ENCODE measurements at regions not wholly inside any gene's neighbourhood (a gene's known extent, or its start where the extent isn't known, plus 50 kb on each side); places are given as distances from the start of the nearest gene placed in this dataset.

DNA sequence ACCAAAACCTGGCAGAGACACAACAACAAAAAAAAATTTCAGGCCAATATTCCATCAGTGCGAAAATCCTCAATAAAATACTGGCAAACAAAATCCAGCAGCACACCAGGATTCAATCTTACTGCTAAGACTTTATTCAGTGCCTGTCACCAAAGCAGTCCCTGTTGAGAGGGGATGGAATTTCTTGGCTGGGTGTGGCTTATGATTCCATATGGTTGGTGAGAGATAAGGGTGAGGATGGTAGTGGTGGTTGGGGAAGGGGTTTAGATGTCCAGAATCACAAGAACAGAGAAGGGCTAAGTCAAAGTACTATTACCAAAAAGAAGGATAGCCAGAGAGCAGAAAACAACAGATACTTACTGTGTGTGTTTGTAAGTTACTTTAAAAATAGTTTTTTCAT, 152.8 kb upstream of the SLC35B3 start:
- TF ChIP-seq, protein P1, sequence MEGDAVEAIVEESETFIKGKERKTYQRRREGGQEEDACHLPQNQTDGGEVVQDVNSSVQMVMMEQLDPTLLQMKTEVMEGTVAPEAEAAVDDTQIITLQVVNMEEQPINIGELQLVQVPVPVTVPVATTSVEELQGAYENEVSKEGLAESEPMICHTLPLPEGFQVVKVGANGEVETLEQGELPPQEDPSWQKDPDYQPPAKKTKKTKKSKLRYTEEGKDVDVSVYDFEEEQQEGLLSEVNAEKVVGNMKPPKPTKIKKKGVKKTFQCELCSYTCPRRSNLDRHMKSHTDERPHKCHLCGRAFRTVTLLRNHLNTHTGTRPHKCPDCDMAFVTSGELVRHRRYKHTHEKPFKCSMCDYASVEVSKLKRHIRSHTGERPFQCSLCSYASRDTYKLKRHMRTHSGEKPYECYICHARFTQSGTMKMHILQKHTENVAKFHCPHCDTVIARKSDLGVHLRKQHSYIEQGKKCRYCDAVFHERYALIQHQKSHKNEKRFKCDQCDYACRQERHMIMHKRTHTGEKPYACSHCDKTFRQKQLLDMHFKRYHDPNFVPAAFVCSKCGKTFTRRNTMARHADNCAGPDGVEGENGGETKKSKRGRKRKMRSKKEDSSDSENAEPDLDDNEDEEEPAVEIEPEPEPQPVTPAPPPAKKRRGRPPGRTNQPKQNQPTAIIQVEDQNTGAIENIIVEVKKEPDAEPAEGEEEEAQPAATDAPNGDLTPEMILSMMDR (IDR thresholded peaks at IDR 0.05; ENCODE audit: borderline replicate concordance, insufficient read depth, low read depth, low read length) = no peak
- no peak overlapping the region for H3K4me3 ChIP-seq (ENCODE audit: low read depth, low read length)

DNA sequence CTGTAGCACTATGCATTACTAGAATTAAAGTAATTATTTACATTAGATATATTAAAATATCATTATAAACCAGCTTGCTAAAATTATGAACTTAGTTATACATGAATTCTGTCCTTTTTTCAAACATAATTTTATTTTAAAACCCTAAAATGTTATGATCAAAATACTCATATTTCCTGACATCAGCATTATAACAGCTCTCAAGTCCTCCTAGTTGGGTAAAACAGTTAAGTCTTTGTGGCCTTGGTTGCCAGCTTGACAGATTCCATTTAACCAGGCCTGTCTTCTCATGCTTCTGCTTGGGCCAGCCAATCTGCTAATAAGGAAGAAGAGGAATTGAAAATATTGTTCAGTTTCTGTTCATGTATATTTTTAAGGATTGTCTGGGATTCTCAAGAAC, 147.9 kb upstream of the SLC35B3 start:
- no peak overlapping the region for H3K4me3 ChIP-seq (ENCODE audit: low read depth, low read length)
- TF ChIP-seq, protein P1 (IDR thresholded peaks at IDR 0.05; ENCODE audit: borderline replicate concordance, insufficient read depth, low read depth, low read length) = no peak

DNA sequence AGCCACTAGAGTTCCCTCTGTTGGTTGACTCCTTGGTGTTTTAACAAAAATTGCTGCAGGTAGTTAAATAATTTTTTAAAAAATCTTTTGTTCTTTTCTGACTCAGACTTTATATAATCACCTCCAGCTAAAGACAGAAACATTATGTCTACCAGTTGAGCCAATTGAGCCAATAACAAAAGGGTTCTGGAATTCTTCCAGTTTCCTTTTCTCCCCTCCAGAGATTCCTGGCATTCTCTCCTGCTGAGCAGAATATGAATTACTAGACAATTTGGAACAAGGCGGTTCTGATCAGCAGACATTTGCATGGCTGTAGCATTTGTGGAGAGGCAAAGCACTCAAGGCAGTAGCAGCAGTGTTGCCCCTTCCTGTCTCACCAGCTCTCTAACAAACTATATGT, 144.0 kb upstream of the SLC35B3 start:
- TF ChIP-seq, protein P1 (IDR thresholded peaks at IDR 0.05; ENCODE audit: borderline replicate concordance, insufficient read depth, low read depth, low read length) = no peak
- no peak overlapping the region for H3K4me3 ChIP-seq (ENCODE audit: low read depth, low read length)

DNA sequence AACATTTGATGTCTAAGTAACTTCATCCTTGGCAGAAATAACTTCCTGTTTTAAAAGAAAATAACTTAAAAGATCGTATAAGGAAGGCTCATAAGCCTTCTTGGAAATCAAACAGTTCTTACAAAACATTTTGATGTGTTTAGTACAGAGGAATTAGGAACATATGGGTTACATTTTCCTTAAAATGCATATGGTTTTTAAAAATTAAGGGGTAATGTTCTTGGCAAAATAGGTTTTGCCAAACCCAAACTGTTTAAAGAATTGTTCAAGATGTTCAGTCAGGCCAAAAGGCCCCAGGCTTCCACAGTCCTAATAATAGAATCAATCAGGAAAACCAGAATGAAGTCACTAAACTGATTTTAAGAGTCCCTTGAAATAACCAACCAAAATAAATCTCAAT, 142.7 kb upstream of the SLC35B3 start:
- TF ChIP-seq, protein P1 (IDR thresholded peaks at IDR 0.05; ENCODE audit: borderline replicate concordance, insufficient read depth, low read depth, low read length) = no peak
- no peak overlapping the region for H3K4me3 ChIP-seq (ENCODE audit: low read depth, low read length)

DNA sequence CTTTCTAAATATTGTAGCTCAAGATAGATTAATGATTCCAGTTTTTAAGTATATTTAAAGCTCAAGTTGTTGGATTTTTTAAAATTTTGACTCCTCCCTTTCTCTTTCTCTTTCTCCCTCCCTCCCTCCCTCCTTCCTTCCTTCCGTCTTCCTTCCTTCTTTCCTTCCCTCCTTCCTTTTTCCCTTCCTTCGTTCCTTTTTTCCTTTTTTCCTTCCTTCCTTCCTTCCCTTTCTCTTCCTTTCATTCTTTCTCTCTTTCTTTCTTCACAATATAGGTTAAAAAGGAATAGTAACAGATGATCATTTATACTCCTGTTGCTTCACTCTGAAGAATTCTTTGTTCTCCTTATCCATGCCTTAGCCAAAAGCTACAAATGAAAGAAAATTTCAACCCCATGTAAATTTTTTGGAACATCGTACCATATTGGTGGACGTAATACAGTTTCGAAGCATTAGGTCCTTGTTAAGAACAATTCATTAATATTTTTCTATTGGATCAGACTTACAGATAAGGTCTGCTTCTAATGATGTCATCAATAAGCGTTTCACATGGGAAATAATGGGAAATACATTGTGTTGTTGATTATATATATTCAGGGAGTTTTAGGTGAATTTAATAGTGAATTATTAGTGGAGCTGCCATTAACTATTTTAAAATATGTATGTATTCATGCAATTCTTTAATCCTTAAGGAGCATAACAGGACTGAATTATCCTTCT, 139.6 kb upstream of the SLC35B3 start:
- TF ChIP-seq, protein P1 (IDR thresholded peaks at IDR 0.05; ENCODE audit: borderline replicate concordance, insufficient read depth, low read depth, low read length) = no peak
- no peak overlapping the region for H3K4me3 ChIP-seq (ENCODE audit: low read depth, low read length)

DNA sequence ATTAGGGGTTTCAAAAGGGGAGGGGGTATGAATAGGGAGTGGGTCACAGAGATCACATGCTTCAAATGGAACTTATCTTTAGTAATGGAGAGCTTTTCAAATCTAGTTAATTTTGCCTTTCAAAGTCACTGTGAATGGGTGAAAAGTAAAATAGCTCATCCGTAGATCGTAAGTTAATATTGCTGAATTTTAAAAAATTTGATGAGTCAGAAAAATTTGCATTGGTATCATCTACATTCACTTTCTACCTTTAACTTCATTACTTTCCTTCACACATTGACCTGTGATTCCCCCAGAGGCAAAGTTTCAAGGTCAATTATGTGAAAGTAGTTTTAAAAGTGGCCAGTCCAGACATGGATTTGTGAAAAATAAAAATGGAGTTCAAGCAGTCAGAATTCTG, 139.0 kb upstream of the SLC35B3 start:
- H3K4me3 ChIP-seq (ENCODE audit: low read depth, low read length) = no peak overlapping the region
- TF ChIP-seq, protein P1 (IDR thresholded peaks at IDR 0.05; ENCODE audit: borderline replicate concordance, insufficient read depth, low read depth, low read length) = no peak

DNA sequence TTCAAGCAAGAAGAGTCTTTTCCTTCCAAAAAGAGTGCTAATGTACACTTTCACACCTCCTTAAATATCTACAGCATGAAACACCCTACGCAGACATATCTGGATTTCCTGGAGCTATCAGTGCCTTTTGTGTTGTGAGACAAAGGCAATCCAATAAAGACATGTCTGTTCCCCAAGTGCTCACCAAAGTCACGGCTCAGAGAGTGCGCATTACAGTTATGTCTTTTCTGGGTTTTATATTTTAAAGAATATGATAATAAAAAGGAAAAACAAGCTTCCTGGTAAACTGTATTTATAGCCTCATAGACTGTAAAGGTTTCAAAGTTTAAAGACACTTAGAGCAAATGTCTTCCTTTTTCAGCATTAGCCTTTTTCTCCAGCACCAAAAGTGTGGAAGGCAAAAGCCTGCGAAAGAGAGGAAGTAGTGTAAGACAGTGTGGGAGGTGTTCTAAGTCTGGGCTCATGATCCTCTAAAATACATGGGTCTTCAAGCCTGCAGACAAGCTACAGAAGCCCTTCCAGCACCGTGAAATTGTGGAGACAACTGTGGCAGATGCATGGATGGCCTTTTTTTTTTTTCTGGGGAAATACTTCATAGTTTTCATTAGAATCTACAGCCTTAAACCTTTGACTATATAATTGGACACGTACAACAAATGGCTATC, 135.0 kb upstream of the SLC35B3 start:
- TF ChIP-seq, protein P1 (IDR thresholded peaks at IDR 0.05; ENCODE audit: borderline replicate concordance, insufficient read depth, low read depth, low read length) = no peak
- no peak overlapping the region for H3K4me3 ChIP-seq (ENCODE audit: low read depth, low read length)
